Left ventricle myocardium inferior (tissue), 1 donor: ENCODE measurements at regions not wholly inside any gene's neighbourhood (a gene's known extent, or its start where the extent isn't known, plus 50 kb on each side); places are given as distances from the start of the nearest gene placed in this dataset.

ENCODE experiments used
- DNase-seq: peaks from one replicate; pipeline ENCODE4 v3.0.0-alpha.2; 2020
- H3K27ac ChIP-seq: fragments of 200-600 bp; replicated peaks from 2 replicates; pipeline ENCODE4 v1.8.0; 2021
- H3K27me3 ChIP-seq: fragments of 200-600 bp; 2 replicates; pipeline ENCODE4 v1.8.0; 2021; ENCODE audit warnings: low read depth
- H3K36me3 ChIP-seq: fragments of 200-600 bp; 2 replicates; pipeline ENCODE4 v1.8.0; 2021
- H3K4me1 ChIP-seq: fragments of 200-600 bp; 2 replicates; pipeline ENCODE4 v1.8.0; 2021
- H3K4me3 ChIP-seq: fragments of 200-600 bp; 2 replicates; pipeline ENCODE4 v1.8.0; 2021; ENCODE audit warnings: mild to moderate bottlenecking, moderate library complexity
- H3K9me3 ChIP-seq: fragments of 200-600 bp; replicated peaks from 2 replicates; pipeline ENCODE4 v1.8.0; 2021
- CTCF ChIP-seq: fragments of 200-600 bp; IDR thresholded peaks from 2 replicates; pipeline ENCODE4 v1.8.0; 2021; ENCODE audit warnings: antibody characterized with exemption, mild to moderate bottlenecking, borderline replicate concordance
- intact Hi-C: fragments of 100-400 bp; cut with micrococcal nuclease; formaldehyde crosslinking; loops from one replicate; pipeline ENCODE4 v1.11.0; 2022
- donor health status: DM: no; HTN: yes; CAD: no; lungs with severe emphysema.

DNA sequence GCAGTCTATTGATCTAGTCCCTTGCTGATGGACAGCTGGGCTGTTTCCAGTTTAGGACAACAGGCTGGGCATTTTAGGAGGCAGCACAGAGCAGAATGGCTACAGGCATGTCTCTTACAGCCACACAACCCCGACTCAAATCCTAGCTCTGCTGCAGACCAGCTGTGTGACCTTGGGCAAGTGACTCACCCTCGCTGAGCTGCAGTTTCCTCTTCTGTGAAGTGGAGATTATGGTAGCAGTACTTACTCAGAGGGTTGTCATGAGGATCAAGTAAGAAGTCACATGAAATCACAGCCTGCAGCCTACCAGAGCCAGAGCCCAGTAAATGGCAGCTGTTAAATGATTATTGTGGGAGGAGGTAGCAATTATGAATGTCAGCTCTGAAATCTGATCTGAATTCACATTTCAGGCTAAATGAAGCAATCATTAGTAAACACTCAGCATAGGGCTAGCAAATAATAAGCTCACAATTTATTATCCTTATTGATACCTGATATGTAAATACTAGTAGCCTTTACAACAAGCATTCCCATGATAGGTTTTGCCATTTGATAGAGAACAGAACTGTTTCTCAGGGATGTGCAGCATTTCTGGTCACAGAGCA is 58.9 kb downstream of the MYEOV start:
- H3K36me3 ChIP-seq: no peaks in the 10 kb centered on the region
- H3K27me3 ChIP-seq: no peaks in the 10 kb centered on the region
- H3K4me1 ChIP-seq: no peaks in the 10 kb centered on the region
- H3K27ac ChIP-seq: no peak overlapping the region
- intact Hi-C loops: no loop called here
- H3K9me3 ChIP-seq: peaks cover 4% of the 10 kb centered on the region
- no peak for TF ChIP-seq CTCF
- no peak overlapping the region for H3K4me3 ChIP-seq
- DNase-seq: no peak

GRCh38 chr11:69353696-69354544 is 60.0 kb downstream of the MYEOV start:
- no peaks in the 10 kb centered on the region for H3K36me3 ChIP-seq
- TF ChIP-seq CTCF: no peak
- no peaks in the 10 kb centered on the region for H3K9me3 ChIP-seq
- H3K27me3 ChIP-seq: no peaks in the 10 kb centered on the region
- no peaks in the 10 kb centered on the region for H3K4me1 ChIP-seq
- intact Hi-C loops: no loop called here
- H3K27ac ChIP-seq: no peak overlapping the region
- H3K4me3 ChIP-seq: no peak overlapping the region
- DNase-seq: no peak

GRCh38 chr11:69354545-69354897 is 60.6 kb downstream of the MYEOV start:
- DNase-seq: no peak

DNA sequence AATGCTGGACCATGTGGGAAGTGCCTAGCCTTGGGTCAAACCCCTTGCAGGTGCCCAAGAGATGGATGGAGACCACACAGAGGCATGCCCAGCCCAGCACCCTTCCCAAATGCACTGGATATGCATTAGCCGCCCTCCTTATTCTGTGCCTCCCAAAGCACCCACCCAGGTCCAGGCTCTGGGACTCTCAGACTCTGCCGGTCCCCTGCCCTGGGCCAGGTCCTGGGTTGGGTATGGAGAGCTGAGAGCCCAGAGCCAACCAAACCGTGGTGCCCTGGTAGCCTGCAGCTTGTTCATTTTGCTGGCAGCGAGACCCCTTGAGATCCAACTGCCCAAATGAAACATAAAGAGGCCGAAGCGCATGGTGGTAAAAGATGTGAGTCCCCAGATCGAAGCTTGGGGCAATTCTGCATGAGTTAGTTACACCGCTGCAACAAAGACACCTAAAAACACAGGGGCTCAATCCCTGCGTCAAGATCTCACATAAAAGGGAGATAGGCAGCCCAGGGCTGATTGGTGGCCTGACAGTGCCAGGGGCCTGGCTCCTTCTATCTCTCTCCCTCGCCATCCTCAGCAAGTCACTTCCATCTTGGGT is 61.5 kb downstream of the MYEOV start:
- Histone ChIP-seq H3K27me3 (no peaks in the 10 kb centered on the region), H3K36me3 (no peaks in the 10 kb centered on the region), H3K9me3 (peaks cover 15% of the 10 kb centered on the region), H3K27ac (no peak overlapping the region), H3K4me1 (no peaks in the 10 kb centered on the region), H3K4me3 (no peak overlapping the region)
- DNase-seq: no peak
- intact Hi-C loops: no loop called here
- TF ChIP-seq CTCF: no peak

More at GRCh38 chr11:69354545-69354897, 60.6 kb downstream of the MYEOV start:
- Histone ChIP-seq H3K27me3 (no peaks in the 10 kb centered on the region), H3K9me3 (peaks cover 6% of the 10 kb centered on the region), H3K36me3 (no peaks in the 10 kb centered on the region), H3K27ac (no peak overlapping the region), H3K4me3 (no peak overlapping the region), H3K4me1 (no peaks in the 10 kb centered on the region)
- intact Hi-C loops: no loop called here
- TF ChIP-seq CTCF: no peak

DNA sequence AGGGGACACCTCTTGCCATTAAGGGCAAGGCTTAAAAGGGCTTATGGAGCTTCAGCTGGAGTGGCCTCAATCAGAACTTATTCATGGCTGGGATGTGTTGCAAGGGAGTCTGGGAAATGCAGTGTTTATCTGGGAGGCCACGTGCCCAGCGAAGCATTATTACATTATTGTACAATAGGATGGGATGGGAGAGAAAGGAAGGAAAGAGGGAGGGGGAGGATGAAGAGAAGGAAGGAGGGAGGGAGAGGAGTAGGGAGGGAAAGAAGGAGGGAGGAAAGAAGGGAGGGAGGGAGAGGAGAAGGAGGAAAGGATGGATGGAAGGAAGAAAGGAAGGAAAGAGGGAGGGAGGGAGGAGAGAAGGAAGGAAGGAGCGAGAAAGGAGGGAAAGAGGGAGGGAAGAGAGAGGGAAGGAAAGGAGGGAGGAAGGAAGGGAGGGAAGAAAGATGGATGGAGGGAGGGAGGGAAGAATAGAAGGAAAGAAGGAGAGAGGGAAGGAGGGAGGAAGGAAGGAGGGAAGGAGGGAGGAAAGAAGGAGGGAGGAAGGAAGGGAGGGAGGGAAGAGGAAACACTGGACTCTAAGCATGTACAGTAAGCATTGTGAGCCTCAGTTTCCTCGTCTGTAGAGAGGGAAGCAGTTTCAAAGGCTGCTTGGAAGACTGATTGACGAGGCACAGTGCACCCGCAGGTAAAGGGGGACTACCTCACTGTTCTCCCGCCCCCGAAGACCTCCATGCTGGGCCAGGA is 62.2 kb downstream of the MYEOV start:
- Histone ChIP-seq H3K27ac (no peak overlapping the region), H3K4me3 (no peak overlapping the region), H3K27me3 (no peaks in the 10 kb centered on the region), H3K36me3 (no peaks in the 10 kb centered on the region), H3K4me1 (no peaks in the 10 kb centered on the region), H3K9me3 (peaks cover 15% of the 10 kb centered on the region)
- no peak for DNase-seq
- TF ChIP-seq CTCF: no peak
- intact Hi-C loops: no loop called here
